HCT116 (cell line): ENCODE measurements at regions not wholly inside any gene's neighbourhood (a gene's known extent, or its start where the extent isn't known, plus 50 kb on each side); places are given as distances from the start of the nearest gene placed in this dataset.
"Not testable (repeated sequence)": the region's sequence is repeated elsewhere in the genome, so short reads cannot be mapped to it uniquely, and the experiment has no call there.

Experiments used
- CEBPB ChIP-seq: IDR thresholded peaks from 2 replicates; pipeline ENCODE4 v1.6.1; 2012; ENCODE audit warnings: low read depth
- CTCF ChIP-seq, 3 experiments: fragments of 200-600 bp in 1 of 3; sonication (generic) in 1 of 3; IDR thresholded peaks in 2 of 3; conservative IDR thresholded peaks in 1 of 3; 2 replicates each; pipeline ENCODE4 v1.5.1; 2012 to 2017; ENCODE audit warnings: low read depth in 2 of 3, low read length in 2 of 3, antibody characterized with exemption in 1 of 3, borderline replicate concordance in 1 of 3, control low read depth in 1 of 3, mild to moderate bottlenecking in 1 of 3, mixed read lengths in 1 of 3, mixed run types in 1 of 3, moderate library complexity in 1 of 3; ENCODE audit not compliant: insufficient read depth in 1 of 3
- ELF1 ChIP-seq: IDR thresholded peaks from 2 replicates; pipeline ENCODE4 v1.6.1; 2012; ENCODE audit warnings: low read depth, borderline replicate concordance
- POLR2A ChIP-seq: IDR thresholded peaks from 2 replicates; pipeline ENCODE4 v1.7.0; 2011; ENCODE audit warnings: borderline replicate concordance; ENCODE audit not compliant: insufficient read depth, insufficient read length; ENCODE audit errors: extremely low read depth
- POLR2AphosphoS5 ChIP-seq: IDR thresholded peaks from 2 replicates; pipeline ENCODE4 v1.6.1; 2011; ENCODE audit warnings: mild to moderate bottlenecking, low read depth, low read length, moderate library complexity

- TF ChIP-seq CTCF (IDR thresholded peaks at IDR 0.05 in 2 of 3, conservative IDR thresholded peaks at IDR 0.05 in 1 of 3; ENCODE audit: borderline replicate concordance in 1 of 3, insufficient read depth in 1 of 3, low read depth in 2 of 3, low read length in 2 of 3); CEBPB; ELF1; POLR2AphosphoS5; POLR2A: not testable (repeated sequence)
These were observed 166.3 kb downstream of the ZNF267 start for GRCh38 chr16:32039919-32040318.
